ENCODE measurements at regions not wholly inside any gene's neighbourhood (a gene's known extent, or its start where the extent isn't known, plus 50 kb on each side); places are given as distances from the start of the nearest gene placed in this dataset.
A peak's percentile ranks its signal among the peaks of the same experiment; 100 is the strongest.

DNA sequence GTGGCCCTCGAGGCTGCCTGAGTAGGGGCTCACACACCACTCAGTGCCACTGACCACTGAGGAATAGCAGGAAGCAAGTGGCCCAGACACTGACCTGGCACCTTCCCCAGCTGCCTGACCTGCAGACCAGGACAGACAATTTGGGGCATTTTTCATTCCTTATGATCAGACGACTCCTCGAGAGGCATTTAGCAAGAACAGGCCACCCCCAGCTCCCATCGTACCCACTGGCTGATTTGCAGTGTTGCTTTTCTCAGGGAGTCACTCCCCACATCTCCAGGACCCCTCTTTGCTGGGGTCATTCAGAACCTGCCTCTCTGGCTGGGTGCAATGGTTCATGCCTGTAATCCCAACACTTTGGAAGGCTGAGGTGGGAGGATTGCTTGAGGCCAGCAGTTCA, 185.7 kb downstream of the HAUS1 start:
- H4K5ac ChIP-seq (ENCODE audit: insufficient read length, low read depth, low read length) = no peak overlapping the region
- H3K79me2 ChIP-seq (ENCODE audit: control insufficient read depth in 1 of 2, insufficient read depth in 2 of 2, low read length in 2 of 2) = no peaks in the 10 kb centered on the region
- no peak overlapping the region for H3K4me3 ChIP-seq (ENCODE audit: extremely low read depth in 1 of 4, insufficient read depth in 2 of 4, low read depth in 3 of 4, low read length in 4 of 4)
- FAIRE-seq (no peak), DNase-seq (ENCODE audit: low read depth in 1 of 2, low spot score in 2 of 2) (peak in 1 of 2 experiments; percentile 31)
- H2BK15ac ChIP-seq (ENCODE audit: low read length) = no peak overlapping the region
- H2BK20ac ChIP-seq (ENCODE audit: low read length) = no peak overlapping the region
- H2AFZ ChIP-seq (ENCODE audit: low read length) = no peak overlapping the region
- no peak overlapping the region for H3K9ac ChIP-seq (replicated peaks in 1 of 4; ENCODE audit: extremely low read depth in 1 of 4, low read depth in 3 of 4, low read length in 3 of 4)
- no peak overlapping the region for H3K23ac ChIP-seq (ENCODE audit: insufficient read length)
- ChIA-PET POLR2A (ENCODE audit: partially characterized antibody) (interaction anchor here (0.9 to 1.0 kb wide), 3 partner anchors 12 to 32 kb away, joined by 3 to 4 read pairs (median 3); no protein-coding TSS in a partner anchor), CTCF (ENCODE audit: partially characterized antibody) (interaction anchor here (0.9 to 4.9 kb wide), 7 partner anchors 8 to 166 kb away, joined by 3 to 46 read pairs (median 4); no protein-coding TSS in a partner anchor)
- no peak overlapping the region for H3K56ac ChIP-seq (replicated peaks; ENCODE audit: insufficient read length, low read depth, low read length)
- H4K20me1 ChIP-seq (replicated peaks in 1 of 2; ENCODE audit: control insufficient read depth in 1 of 2, insufficient read depth in 2 of 2, low read length in 2 of 2) = no peaks in the 10 kb centered on the region
- H4K8ac ChIP-seq (ENCODE audit: extremely low read depth, insufficient read depth, low read length) = no peak overlapping the region
- H3K36me3 ChIP-seq (ENCODE audit: control insufficient read depth in 2 of 4, insufficient read depth in 4 of 4, low read length in 3 of 4) = no peaks in the 10 kb centered on the region
- no peak overlapping the region for H4K91ac ChIP-seq (replicated peaks; ENCODE audit: insufficient read length, low read length)
- no peak overlapping the region for H2BK12ac ChIP-seq (ENCODE audit: low read depth, low read length)
- no peak overlapping the region for H3K27ac ChIP-seq (ENCODE audit: low read depth, low read length)
- H2BK5ac ChIP-seq (ENCODE audit: low read depth, low read length) = no peak overlapping the region
- no peaks in the 10 kb centered on the region for H3K23me2 ChIP-seq (ENCODE audit: low read depth, low read length)
- no peaks in the 10 kb centered on the region for H3K9me3 ChIP-seq (ENCODE audit: insufficient read depth in 2 of 2, low read depth in 1 of 2, low read length in 1 of 2)
- no peak overlapping the region for H3K4me2 ChIP-seq (ENCODE audit: insufficient read depth in 1 of 2, low read depth in 2 of 2, low read length in 2 of 2)
- H3K79me1 ChIP-seq (ENCODE audit: low read depth, low read length) = no peaks in the 10 kb centered on the region
- H3K14ac ChIP-seq (ENCODE audit: insufficient read length) = no peak overlapping the region
- 87% methylated on average over 4 of the region's 4 CpGs; no CpG with 5 or more reads in 1 of the 2 experiments for WGBS, 2 experiments (ENCODE audit: extremely low coverage in 1 of 2, insufficient coverage in 1 of 2, insufficient read length in 1 of 2, insufficient replicate concordance in 2 of 2, low coverage in 1 of 2, low lambda C conversion rate in 2 of 2, missing lambda C conversion rate in 1 of 2)
- no peak overlapping the region for H3K4ac ChIP-seq (replicated peaks; ENCODE audit: insufficient read length, low read depth, low read length)
- H2BK120ac ChIP-seq (replicated peaks; ENCODE audit: low read depth, low read length) = no peak overlapping the region
- H3K18ac ChIP-seq (ENCODE audit: extremely low read depth, low read length) = no peak overlapping the region
- H3K27me3 ChIP-seq (replicated peaks in 1 of 4; ENCODE audit: control insufficient read depth in 3 of 4, extremely low read depth in 1 of 4, insufficient read depth in 3 of 4, low read length in 3 of 4) = no peaks in the 10 kb centered on the region
- peaks cover 5 to 9% (median 7%) of the 10 kb centered on the region in 4 experiments for H3K4me1 ChIP-seq (replicated peaks in 1 of 4; ENCODE audit: control insufficient read depth in 3 of 4, insufficient read depth in 4 of 4, low read length in 3 of 4)
- no peak overlapping the region for H2AK5ac ChIP-seq (ENCODE audit: low read depth, low read length)

Measured in H1 (cell line).